ENCODE measurements at regions not wholly inside any gene's neighbourhood (a gene's known extent, or its start where the extent isn't known, plus 50 kb on each side); places are given as distances from the start of the nearest gene placed in this dataset.

GRCh38 chr1:76764638-76765454 lies 102.4 kb upstream of the ST6GALNAC5 start:
- peak; percentile 85 for DNase-seq

GRCh38 chr1:76766381-76766780 lies 100.9 kb upstream of the ST6GALNAC5 start:
- no peak for DNase-seq

GRCh38 chr1:76769911-76770310 lies 97.4 kb upstream of the ST6GALNAC5 start:
- DNase-seq, result no peak

GRCh38 chr1:76770979-76771378 lies 96.3 kb upstream of the ST6GALNAC5 start:
- no peak for DNase-seq

- DNase-seq, result no peak
These were observed 85.8 kb upstream of the ST6GALNAC5 start for GRCh38 chr1:76781447-76781846.

- DNase-seq, result no peak
These were observed 84.5 kb upstream of the ST6GALNAC5 start for GRCh38 chr1:76782809-76783208.

GRCh38 chr1:76784502-76784901 lies 82.8 kb upstream of the ST6GALNAC5 start:
- DNase-seq, result no peak

GRCh38 chr1:76786222-76786621 lies 81.1 kb upstream of the ST6GALNAC5 start:
- DNase-seq, result peak; percentile 56

- no peak for DNase-seq
These were observed 73.7 kb upstream of the ST6GALNAC5 start for GRCh38 chr1:76793594-76793993.

GRCh38 chr1:76799700-76800099 lies 67.6 kb upstream of the ST6GALNAC5 start:
- DNase-seq, result no peak

GRCh38 chr1:76802094-76802493 lies 65.2 kb upstream of the ST6GALNAC5 start:
- DNase-seq, result no peak

- no peak for DNase-seq
These were observed 59.6 kb upstream of the ST6GALNAC5 start for GRCh38 chr1:76807543-76808260.
